ENCODE measurements at regions not wholly inside any gene's neighbourhood (a gene's known extent, or its start where the extent isn't known, plus 50 kb on each side); places are given as distances from the start of the nearest gene placed in this dataset.

DNA sequence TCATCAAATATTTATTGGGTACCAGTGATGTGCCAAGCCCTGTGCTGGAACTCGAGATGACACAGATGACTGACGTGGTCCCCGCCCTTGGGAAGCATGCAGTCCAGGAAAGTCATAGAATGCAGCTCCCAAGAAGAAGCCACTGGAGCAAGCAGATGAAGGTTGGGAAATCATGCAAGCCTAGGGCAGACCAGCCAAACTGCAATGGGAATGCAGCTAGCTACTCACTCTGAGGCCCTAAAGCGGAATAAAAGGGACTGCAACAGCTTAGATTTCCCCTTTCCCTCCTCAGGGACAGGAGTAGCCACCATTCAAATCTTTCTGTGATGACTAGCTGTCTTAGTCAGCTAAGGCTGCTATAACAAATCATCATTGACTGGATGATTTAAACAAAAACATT, 152.2 kb downstream of the MAFB start:
- TF ChIP-seq CHD1 (IDR thresholded peaks at IDR 0.05; ENCODE audit: low read depth, low read length) (no peak), HDAC2 (IDR thresholded peaks at IDR 0.05; ENCODE audit: borderline replicate concordance in 1 of 2, low read depth in 2 of 2, low read length in 2 of 2) (no peak), SUZ12 (IDR thresholded peaks at IDR 0.05; ENCODE audit: low read length) (no peak), CREB1 (IDR thresholded peaks at IDR 0.05) (no peak), POLR2A (IDR thresholded peaks at IDR 0.05; ENCODE audit: control extremely low read depth in 1 of 2, low read depth in 2 of 2, low read length in 2 of 2) (no peak), EZH2 (IDR thresholded peaks at IDR 0.05; ENCODE audit: low read depth, low read length, severe bottlenecking) (no peak), EP300 (IDR thresholded peaks at IDR 0.05; ENCODE audit: borderline replicate concordance in 1 of 2, low read depth in 2 of 2, low read length in 2 of 2) (no peak)
- TF ChIP-seq, protein P1, sequence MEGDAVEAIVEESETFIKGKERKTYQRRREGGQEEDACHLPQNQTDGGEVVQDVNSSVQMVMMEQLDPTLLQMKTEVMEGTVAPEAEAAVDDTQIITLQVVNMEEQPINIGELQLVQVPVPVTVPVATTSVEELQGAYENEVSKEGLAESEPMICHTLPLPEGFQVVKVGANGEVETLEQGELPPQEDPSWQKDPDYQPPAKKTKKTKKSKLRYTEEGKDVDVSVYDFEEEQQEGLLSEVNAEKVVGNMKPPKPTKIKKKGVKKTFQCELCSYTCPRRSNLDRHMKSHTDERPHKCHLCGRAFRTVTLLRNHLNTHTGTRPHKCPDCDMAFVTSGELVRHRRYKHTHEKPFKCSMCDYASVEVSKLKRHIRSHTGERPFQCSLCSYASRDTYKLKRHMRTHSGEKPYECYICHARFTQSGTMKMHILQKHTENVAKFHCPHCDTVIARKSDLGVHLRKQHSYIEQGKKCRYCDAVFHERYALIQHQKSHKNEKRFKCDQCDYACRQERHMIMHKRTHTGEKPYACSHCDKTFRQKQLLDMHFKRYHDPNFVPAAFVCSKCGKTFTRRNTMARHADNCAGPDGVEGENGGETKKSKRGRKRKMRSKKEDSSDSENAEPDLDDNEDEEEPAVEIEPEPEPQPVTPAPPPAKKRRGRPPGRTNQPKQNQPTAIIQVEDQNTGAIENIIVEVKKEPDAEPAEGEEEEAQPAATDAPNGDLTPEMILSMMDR (IDR thresholded peaks at IDR 0.05; ENCODE audit: control extremely low read depth in 1 of 3, insufficient read depth in 1 of 3, low read depth in 1 of 3, low read length in 3 of 3), result no peak
